ENCODE measurements at regions not wholly inside any gene's neighbourhood (a gene's known extent, or its start where the extent isn't known, plus 50 kb on each side); places are given as distances from the start of the nearest gene placed in this dataset.
"Not testable (repeated sequence)": the region's sequence is repeated elsewhere in the genome, so short reads cannot be mapped to it uniquely, and the experiment has no call there.

DNA sequence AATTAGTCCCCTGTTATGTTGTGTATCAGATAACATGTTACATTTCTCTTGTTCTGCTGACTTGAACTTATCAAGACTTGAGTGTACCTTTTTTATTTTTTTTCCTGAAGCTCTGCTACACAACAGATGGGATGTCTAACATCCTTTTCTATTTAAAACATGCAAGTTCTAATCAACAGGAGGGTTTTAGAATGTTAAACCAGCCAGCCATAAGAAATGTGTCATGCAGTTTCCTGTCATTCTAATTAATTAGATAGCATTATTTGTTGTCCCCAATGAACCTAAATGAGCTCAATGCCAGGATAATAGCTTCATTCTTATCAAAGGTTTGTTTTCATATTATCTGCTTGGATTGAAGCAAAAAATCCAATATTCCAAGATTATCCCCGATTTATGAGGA lies 958.2 kb downstream of the PCDH7 start:
- no peak for DNase-seq

- no peak for DNase-seq
Measured at GRCh38 chr4:31682796-31683195, 962.6 kb downstream of the PCDH7 start.

DNA sequence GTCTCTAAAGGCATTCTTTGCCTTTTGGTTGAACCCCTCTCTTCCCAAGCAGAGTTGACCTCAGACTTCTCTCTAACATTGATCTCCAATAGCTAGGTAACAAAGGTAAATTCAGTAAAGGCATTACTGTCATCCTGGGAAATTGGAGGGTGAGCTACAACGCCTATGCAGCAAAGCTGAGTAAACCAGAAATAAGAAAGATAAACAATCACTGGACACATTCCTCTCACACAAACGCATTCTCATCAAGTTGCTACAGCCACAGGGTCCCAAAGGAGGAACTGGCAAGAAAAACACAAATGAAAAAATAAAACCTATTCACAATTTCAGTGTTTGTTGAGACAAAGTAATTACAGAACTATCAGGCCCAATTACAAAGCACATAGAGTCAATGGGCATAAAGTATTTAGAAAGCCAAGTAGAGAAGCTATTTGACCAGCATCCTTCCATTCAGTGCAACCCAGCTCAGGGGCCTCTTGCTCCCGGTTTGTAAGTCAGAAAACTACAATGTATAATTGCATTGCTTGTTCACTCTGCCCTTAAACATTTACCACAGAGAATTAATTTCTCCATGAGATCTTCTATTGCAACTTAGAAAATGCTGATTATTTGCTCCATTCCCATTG lies 967.7 kb downstream of the PCDH7 start:
- DNase-seq = no peak

DNA sequence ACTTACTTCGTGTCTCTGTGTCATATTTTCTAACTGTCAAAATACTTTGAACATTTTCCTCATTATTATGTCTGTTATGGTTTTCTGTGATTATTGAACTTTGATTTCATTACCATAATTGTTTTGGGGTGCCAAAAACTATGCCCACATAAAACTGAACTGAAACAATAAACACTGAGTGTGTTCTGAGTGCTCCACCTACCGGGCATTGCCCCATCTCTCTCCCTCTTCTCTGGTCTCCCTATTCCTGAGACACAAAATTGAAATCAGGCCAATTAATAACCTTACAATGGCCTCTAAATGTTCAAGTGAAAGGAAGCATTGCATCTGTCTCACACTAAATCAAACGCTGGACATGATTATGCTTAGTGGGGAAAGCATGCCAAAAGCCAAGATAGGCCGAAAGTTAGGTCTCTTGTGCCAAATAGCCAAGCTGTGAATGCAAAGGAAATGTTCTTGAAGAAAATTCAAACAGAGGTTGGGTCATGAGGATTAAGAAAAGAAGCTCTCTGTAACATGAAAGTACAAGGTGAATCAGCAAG lies 972.3 kb downstream of the PCDH7 start:
- DNase-seq = no peak

DNA sequence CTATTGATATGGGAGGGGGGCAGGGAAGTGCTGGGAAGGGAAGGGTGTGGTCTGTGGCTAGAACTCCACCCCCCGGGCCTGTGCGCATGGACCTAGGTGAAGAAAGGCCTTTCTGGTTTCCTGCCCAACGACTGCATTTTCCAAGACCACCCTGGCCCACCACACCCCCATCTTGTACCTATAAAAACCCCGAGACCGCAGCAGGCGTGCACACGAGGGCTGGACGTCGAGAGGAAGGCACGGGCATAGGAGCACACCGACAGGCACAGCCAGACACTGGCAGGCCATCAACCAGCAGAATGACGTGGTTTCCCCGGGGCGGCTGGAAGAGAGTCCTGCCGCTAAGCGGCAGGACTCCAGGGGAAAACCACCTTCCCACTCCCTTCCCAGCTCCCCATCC lies 981.1 kb downstream of the PCDH7 start:
- no peak for DNase-seq

GRCh38 chr4:31702326-31702725 lies 982.2 kb downstream of the PCDH7 start:
- no peak for DNase-seq

GRCh38 chr4:31714238-31714637 lies 994.1 kb downstream of the PCDH7 start:
- DNase-seq = no peak

- no peak for DNase-seq
Measured at GRCh38 chr4:31715302-31715701, 995.1 kb downstream of the PCDH7 start.

DNA sequence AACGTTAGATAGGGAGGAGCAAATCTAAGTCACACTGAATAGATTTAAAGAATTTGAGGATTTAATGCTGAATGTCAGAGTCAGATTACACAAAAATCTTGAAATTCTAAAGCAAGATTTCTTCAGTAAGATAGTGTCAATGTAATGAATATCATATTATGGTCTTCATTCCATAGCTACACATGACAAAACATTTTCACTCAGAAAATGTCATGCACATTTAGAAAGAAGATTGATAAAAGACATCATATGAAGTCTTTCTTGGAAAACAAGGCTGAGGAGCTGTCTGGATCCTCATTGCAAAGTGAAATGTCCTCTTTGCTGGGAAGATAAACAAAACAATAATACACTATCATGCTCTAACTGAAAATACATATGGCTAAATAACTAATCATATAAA lies 1006.9 kb downstream of the PCDH7 start:
- no peak for DNase-seq

DNA sequence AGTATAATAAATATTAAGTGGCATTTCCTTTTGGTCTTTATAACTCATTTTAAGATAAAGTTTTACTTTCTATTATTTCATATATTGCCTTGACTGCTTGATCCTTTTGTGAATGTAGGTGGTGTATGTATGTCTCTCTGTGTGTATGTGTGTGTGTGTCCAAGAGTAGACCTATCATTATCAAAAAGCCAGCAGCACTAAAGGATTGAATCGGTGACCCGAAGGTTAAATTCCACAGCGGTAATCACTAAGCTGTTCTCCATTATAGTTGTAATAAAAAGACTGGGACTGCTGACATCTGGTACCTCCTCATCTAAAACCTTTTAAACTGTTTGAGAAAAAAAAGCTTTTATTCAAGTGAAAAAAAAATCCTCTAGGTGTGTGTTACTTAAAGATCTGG lies 1014.8 kb downstream of the PCDH7 start:
- DNase-seq = no peak

DNA sequence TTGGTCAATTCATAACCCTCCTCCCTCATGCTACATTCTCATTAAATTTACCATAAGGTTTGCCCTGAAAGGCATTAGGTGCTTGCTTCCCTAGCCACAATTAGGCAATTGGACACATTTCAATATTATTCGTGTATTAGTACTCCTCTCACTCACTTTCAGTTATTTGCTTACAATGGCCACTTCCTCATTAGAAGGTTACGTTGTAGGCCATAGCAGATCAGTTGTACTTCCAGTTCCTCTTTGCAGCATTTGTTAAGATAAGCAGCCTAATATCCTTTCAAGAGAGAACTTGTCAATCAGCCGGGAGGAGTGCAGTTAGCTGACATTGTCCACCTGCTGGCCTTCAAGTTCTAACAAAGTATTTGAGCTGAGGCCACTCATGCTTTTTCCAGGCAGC lies 1017.2 kb downstream of the PCDH7 start:
- DNase-seq = no peak

DNA sequence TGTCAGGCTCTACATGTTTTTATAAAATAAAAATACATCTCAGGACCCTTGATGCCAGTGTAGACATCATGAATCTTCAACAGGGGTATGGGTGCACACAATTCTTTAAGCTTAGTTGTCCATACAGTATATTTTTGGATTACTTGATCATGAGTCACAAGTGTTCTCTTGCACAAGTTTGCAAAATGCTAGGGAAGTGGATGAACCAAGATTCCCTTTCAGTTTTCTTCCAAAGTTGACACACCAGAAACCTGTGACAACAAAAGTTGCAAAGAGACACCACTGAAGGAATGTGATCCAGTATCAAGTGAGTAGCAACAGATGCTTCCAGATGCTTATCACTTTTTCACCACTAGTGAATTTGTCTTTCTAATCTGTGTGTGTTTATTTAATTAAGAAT lies 1021.2 kb downstream of the PCDH7 start:
- DNase-seq = no peak

- no peak for DNase-seq
Measured at GRCh38 chr4:31748382-31748781, 1028.2 kb downstream of the PCDH7 start.

GRCh38 chr4:31750581-31750980 lies 1030.4 kb downstream of the PCDH7 start:
- DNase-seq = not testable (repeated sequence)

- DNase-seq = no peak
Measured at GRCh38 chr4:31755751-31756150, 1035.6 kb downstream of the PCDH7 start.

DNA sequence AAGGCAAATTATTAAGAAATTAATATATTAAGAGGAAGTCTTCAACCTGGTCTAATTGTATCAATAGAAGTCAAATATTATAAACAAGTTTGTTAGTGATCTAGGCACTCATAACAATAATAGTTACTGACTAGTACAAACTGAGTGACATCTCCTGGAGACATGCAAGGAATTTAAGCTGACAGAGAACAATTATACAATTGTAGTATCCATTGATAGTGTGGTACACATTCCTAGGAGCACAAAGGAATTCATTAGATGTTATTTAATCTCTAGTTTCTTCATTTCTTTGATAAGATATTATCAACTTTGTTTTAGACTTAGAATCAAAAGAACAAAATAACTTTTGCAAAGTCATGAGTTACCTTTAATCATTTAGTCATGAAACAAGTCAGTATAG lies 1048.6 kb downstream of the PCDH7 start:
- DNase-seq = no peak

- DNase-seq = no peak
Measured at GRCh38 chr4:31783311-31783710, 1063.1 kb downstream of the PCDH7 start.

GRCh38 chr4:31784558-31784957 lies 1064.4 kb downstream of the PCDH7 start:
- DNase-seq = no peak

DNA sequence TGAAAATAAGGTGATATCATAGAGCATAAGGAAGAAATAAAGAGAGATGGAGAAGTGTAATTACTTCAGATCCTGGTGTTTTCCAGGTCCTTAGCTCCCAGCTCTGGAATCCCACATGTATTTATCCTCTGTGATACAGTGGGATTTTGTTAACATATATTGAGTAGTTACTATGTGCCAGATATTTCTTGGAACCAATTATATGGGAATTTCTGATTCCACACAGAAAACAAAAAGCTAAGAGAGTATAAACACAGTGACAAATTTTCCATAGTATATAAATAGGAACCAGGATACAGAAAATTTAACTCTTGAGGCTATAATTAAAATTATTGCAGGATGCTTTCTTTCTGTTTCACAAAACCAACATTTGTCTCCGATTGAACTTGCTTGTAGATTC lies 1067.5 kb downstream of the PCDH7 start:
- DNase-seq = no peak

GRCh38 chr4:31788676-31789075 lies 1068.5 kb downstream of the PCDH7 start:
- no peak for DNase-seq

- DNase-seq = no peak
Measured at GRCh38 chr4:31791666-31792065, 1071.5 kb downstream of the PCDH7 start.

GRCh38 chr4:31793907-31794306 lies 1073.7 kb downstream of the PCDH7 start:
- no peak for DNase-seq

DNA sequence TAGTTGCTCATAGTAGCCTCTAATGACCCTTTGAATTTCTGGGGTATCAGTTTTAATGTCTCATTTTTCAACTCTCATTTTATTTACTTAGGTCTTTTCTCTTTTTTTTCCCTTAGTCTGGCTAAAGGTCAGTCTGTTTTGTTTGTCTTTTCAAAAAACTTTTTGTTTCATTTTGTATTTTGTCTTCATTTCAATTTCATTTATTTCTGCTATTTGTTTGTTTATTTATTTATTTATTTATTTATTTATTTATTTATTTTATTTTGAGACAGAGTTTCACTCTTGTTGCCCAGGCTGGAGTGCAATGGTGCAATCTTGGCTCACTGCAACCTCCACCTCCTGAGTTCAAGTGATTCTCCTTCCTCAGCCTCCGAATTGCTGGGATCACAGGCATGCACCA lies 1076.9 kb downstream of the PCDH7 start:
- not testable (repeated sequence) for DNase-seq

GRCh38 chr4:31803526-31804195 lies 1083.5 kb downstream of the PCDH7 start:
- DNase-seq = no peak

DNA sequence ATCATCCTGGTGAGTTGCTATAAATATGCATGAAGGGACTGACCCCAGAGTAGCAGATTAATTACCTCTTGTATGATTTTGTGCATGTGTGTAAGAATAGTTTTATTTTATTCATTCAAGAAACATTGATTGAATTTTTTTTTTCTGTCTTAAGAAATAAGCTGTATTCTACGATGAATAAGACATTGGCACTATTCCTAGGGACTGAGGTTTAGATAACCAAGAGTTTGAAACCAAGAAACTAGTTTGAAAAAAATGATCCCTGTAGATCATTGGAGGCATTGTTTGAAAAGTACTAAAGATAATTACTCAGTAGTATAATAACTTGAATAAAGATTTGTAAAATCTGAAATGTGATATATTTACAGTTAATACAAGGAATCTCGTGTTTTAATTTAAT lies 1086.9 kb downstream of the PCDH7 start:
- no peak for DNase-seq

Measured in NK-92 treated with Interleukin-12 subunit alpha and Interleukin-12 subunit beta, amount 100 ng/mL, for 24 hours (cell line).